ENCODE measurements at regions not wholly inside any gene's neighbourhood (a gene's known extent, or its start where the extent isn't known, plus 50 kb on each side); places are given as distances from the start of the nearest gene placed in this dataset.

DNA sequence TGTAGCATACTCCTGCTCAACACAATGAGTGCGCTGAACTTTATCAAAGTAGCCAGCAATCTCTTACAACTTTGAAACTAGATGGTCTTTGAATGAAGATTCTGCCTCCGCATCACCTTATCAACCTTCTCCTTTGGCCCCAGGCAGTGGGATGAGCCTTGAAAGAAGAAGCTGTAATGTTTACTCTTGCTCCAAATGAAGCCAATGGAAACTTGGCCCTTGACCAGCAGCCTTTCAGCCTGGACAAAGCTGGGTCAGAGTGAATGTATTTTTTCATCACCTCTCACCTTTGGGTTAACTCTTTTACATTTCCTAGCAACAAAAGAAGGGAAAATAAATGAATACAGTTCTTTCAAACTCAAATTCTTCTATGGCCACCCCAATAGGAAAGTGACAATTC, 359.1 kb downstream of the KCNA4 start (continued):
- TF ChIP-seq, protein P1, sequence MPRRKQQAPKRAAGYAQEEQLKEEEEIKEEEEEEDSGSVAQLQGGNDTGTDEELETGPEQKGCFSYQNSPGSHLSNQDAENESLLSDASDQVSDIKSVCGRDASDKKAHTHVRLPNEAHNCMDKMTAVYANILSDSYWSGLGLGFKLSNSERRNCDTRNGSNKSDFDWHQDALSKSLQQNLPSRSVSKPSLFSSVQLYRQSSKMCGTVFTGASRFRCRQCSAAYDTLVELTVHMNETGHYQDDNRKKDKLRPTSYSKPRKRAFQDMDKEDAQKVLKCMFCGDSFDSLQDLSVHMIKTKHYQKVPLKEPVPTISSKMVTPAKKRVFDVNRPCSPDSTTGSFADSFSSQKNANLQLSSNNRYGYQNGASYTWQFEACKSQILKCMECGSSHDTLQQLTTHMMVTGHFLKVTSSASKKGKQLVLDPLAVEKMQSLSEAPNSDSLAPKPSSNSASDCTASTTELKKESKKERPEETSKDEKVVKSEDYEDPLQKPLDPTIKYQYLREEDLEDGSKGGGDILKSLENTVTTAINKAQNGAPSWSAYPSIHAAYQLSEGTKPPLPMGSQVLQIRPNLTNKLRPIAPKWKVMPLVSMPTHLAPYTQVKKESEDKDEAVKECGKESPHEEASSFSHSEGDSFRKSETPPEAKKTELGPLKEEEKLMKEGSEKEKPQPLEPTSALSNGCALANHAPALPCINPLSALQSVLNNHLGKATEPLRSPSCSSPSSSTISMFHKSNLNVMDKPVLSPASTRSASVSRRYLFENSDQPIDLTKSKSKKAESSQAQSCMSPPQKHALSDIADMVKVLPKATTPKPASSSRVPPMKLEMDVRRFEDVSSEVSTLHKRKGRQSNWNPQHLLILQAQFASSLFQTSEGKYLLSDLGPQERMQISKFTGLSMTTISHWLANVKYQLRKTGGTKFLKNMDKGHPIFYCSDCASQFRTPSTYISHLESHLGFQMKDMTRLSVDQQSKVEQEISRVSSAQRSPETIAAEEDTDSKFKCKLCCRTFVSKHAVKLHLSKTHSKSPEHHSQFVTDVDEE (CRISPR knock-in tag; IDR thresholded peaks at IDR 0.05), result no peak
- TF ChIP-seq RARB (CRISPR knock-in tag; IDR thresholded peaks at IDR 0.05), result no peak

DNA sequence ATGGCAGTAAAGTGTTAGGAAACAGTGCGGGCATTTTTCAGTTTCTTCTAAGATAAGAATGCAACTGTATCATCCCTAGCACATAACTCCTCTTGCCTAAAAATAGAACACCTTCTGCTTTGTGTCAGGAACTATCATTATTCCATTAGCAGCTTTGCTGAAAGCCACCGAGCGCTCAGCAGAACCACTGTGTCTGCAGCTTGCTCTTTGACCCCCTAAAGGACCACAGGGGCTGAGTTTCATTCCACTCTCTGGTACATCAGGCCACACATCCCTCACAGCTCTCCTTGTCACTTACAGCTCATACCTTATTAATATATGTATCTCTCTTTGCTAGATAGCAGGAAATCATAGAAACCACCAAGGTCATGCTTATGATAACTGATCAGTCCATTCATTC, 360.2 kb downstream of the KCNA4 start:
- ATAC-seq, result no peak
- TF ChIP-seq, protein P2, sequence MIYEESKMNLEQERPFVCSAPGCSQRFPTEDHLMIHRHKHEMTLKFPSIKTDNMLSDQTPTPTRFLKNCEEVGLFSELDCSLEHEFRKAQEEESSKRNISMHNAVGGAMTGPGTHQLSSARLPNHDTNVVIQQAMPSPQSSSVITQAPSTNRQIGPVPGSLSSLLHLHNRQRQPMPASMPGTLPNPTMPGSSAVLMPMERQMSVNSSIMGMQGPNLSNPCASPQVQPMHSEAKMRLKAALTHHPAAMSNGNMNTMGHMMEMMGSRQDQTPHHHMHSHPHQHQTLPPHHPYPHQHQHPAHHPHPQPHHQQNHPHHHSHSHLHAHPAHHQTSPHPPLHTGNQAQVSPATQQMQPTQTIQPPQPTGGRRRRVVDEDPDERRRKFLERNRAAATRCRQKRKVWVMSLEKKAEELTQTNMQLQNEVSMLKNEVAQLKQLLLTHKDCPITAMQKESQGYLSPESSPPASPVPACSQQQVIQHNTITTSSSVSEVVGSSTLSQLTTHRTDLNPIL (CRISPR knock-in tag; IDR thresholded peaks at IDR 0.05; ENCODE audit: low read depth), result no peak
- TF ChIP-seq OSR1 (CRISPR knock-in tag; IDR thresholded peaks at IDR 0.05) (no peak), ZNF565 (CRISPR knock-in tag; conservative IDR thresholded peaks at IDR 0.05; ENCODE audit: low read depth) (no peak), BACH2 (CRISPR knock-in tag; IDR thresholded peaks at IDR 0.05; ENCODE audit: borderline replicate concordance) (no peak), CSDC2 (CRISPR knock-in tag; IDR thresholded peaks at IDR 0.05) (no peak), ZFP3 (CRISPR knock-in tag; IDR thresholded peaks at IDR 0.05) (no peak), ZFP30 (CRISPR knock-in tag; IDR thresholded peaks at IDR 0.05) (no peak), ARNTL (CRISPR knock-in tag; IDR thresholded peaks at IDR 0.05; ENCODE audit: borderline replicate concordance, low read depth) (no peak)

DNA sequence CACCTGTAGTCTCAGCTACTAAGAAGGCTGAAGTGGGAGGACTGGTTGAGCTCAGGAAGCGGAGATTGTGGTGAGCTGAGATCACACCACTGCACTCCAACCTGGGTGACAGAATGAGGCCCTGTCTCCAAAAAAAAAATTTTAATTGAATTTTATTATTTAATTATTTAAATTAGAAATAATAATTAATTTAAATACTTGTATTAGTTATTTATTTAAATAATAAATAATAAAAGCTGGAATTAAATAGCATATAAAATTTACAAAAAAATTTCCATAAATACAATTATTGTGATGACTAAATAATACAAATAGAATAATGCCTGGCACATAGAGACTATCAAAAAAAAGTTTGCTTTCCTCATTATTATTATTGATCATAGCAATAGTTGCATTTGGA, 371.5 kb downstream of the KCNA4 start:
- ATAC-seq, result no peak
- TF ChIP-seq, protein P2 (CRISPR knock-in tag; IDR thresholded peaks at IDR 0.05; ENCODE audit: low read depth), result no peak
- TF ChIP-seq BACH2 (CRISPR knock-in tag; IDR thresholded peaks at IDR 0.05; ENCODE audit: borderline replicate concordance), result no peak
- TF ChIP-seq, protein P3, sequence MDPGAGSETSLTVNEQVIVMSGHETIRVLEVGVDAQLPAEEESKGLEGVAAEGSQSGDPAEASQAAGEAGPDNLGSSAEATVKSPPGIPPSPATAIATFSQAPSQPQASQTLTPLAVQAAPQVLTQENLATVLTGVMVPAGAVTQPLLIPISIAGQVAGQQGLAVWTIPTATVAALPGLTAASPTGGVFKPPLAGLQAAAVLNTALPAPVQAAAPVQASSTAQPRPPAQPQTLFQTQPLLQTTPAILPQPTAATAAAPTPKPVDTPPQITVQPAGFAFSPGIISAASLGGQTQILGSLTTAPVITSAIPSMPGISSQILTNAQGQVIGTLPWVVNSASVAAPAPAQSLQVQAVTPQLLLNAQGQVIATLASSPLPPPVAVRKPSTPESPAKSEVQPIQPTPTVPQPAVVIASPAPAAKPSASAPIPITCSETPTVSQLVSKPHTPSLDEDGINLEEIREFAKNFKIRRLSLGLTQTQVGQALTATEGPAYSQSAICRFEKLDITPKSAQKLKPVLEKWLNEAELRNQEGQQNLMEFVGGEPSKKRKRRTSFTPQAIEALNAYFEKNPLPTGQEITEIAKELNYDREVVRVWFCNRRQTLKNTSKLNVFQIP (CRISPR knock-in tag; IDR thresholded peaks at IDR 0.05; ENCODE audit: borderline replicate concordance, low read depth), result no peak
- TF ChIP-seq, protein P1 (CRISPR knock-in tag; IDR thresholded peaks at IDR 0.05), result no peak
- no peak for TF ChIP-seq SNAI2 (CRISPR knock-in tag; IDR thresholded peaks at IDR 0.05)
- no peak for TF ChIP-seq ZC3H10 (CRISPR knock-in tag; IDR thresholded peaks at IDR 0.05)
- no peak for TF ChIP-seq PPARA (CRISPR knock-in tag; IDR thresholded peaks at IDR 0.05; ENCODE audit: borderline replicate concordance)
- TF ChIP-seq ESRRG (CRISPR knock-in tag; IDR thresholded peaks at IDR 0.05), result no peak
- no peak for TF ChIP-seq ZNF565 (CRISPR knock-in tag; conservative IDR thresholded peaks at IDR 0.05; ENCODE audit: low read depth)
- no peak for TF ChIP-seq CSDC2 (CRISPR knock-in tag; IDR thresholded peaks at IDR 0.05)
- no peak for TF ChIP-seq ZFP3 (CRISPR knock-in tag; IDR thresholded peaks at IDR 0.05)
- TF ChIP-seq ZFP30 (CRISPR knock-in tag; IDR thresholded peaks at IDR 0.05), result no peak
- no peak for TF ChIP-seq RARB (CRISPR knock-in tag; IDR thresholded peaks at IDR 0.05)
- no peak for TF ChIP-seq TCF4 (CRISPR knock-in tag; IDR thresholded peaks at IDR 0.05; ENCODE audit: borderline replicate concordance)
- no peak for TF ChIP-seq ZNF70 (CRISPR knock-in tag; IDR thresholded peaks at IDR 0.05)
- no peak for TF ChIP-seq ARNTL (CRISPR knock-in tag; IDR thresholded peaks at IDR 0.05; ENCODE audit: borderline replicate concordance, low read depth)
- no peak for TF ChIP-seq TOX (CRISPR knock-in tag; IDR thresholded peaks at IDR 0.05; ENCODE audit: borderline replicate concordance)
